Activated CD8-positive, alpha-beta T cell treated with anti-CD3 and anti-CD28 coated beads for 36 hours (primary cell): ENCODE measurements at regions not wholly inside any gene's neighbourhood (a gene's known extent, or its start where the extent isn't known, plus 50 kb on each side); places are given as distances from the start of the nearest gene placed in this dataset.
"Not testable (repeated sequence)": the region's sequence is repeated elsewhere in the genome, so short reads cannot be mapped to it uniquely, and the experiment has no call there.

Experiments used
- ATAC-seq: fragments of 200-7000 bp; cut with Tn5 transposase; one replicate; pipeline ENCODE4 v1.10.0; 2021; ENCODE audit warnings: mild to moderate bottlenecking, moderate library complexity
- CTCF ChIA-PET: fragments of 350-600 bp; sonication (Branson Sonifier 250); formaldehyde crosslinking; loops from one replicate; lab custom pipeline; 2021; ENCODE audit warnings: antibody characterized with exemption; lab: Charles Lee
- POLR2A ChIA-PET: fragments of 350-600 bp; sonication (Branson Sonifier 250); formaldehyde crosslinking; loops from one replicate; lab custom pipeline; 2021; ENCODE audit warnings: antibody characterized with exemption; lab: Charles Lee
- DNase-seq: peaks from one replicate; pipeline ENCODE4 v3.0.0-alpha.2; 2020
- H3K27ac Mint-ChIP-seq: one replicate; pipeline ENCODE4 v1.8.0; 2021; ENCODE audit warnings: mild to moderate bottlenecking, mixed read lengths
- H3K27me3 Mint-ChIP-seq: one replicate; pipeline ENCODE4 v1.8.0; 2021; ENCODE audit warnings: mixed read lengths
- H3K36me3 Mint-ChIP-seq: one replicate; pipeline ENCODE4 v1.8.0; 2021; ENCODE audit warnings: low read depth, mixed read lengths
- H3K4me1 Mint-ChIP-seq: one replicate; pipeline ENCODE4 v1.8.0; 2021; ENCODE audit warnings: low read depth, mixed read lengths
- H3K4me3 Mint-ChIP-seq: one replicate; pipeline ENCODE4 v1.8.0; 2021; ENCODE audit warnings: mild to moderate bottlenecking, moderate library complexity, mixed read lengths
- H3K9me3 Mint-ChIP-seq: one replicate; pipeline ENCODE4 v1.8.0; 2021; ENCODE audit warnings: mixed read lengths
- CTCF ChIP-seq: fragments of 200-600 bp; IDR thresholded peaks from one replicate; pipeline ENCODE4 v1.8.0; 2022; ENCODE audit warnings: antibody characterized with exemption, mild to moderate bottlenecking
- intact Hi-C: fragments of 100-400 bp; cut with micrococcal nuclease; formaldehyde crosslinking; loops from one replicate; pipeline ENCODE4 v1.10.0; 2022

GRCh38 chr9:22217254-22217653 lies 208.1 kb upstream of the CDKN2B start:
- H3K4me1 Mint-ChIP-seq, result peaks cover 10% of the 10 kb centered on the region
- DNase-seq, result no peak
- H3K9me3 Mint-ChIP-seq, result peaks cover 2% of the 10 kb centered on the region
- no peak overlapping the region for H3K27ac Mint-ChIP-seq
- peaks cover 4% of the 10 kb centered on the region for H3K27me3 Mint-ChIP-seq
- no peak for ATAC-seq
- CTCF ChIA-PET, result interaction anchor here (0.9 to 1.0 kb wide), 2 partner anchors 15 to 27 kb away, joined by 3 read pairs; no protein-coding TSS in a partner anchor
- no peak overlapping the region for H3K4me3 Mint-ChIP-seq
- H3K36me3 Mint-ChIP-seq, result no peaks in the 10 kb centered on the region
- POLR2A ChIA-PET, result interaction anchor here (1.2 kb wide), 1 partner anchor 14 kb away, joined by 3 read pairs; no protein-coding TSS in a partner anchor
- intact Hi-C loops, result no loop called here
- TF ChIP-seq CTCF, result no peak

- intact Hi-C loops, H3K4me3 Mint-ChIP-seq, H3K9me3 Mint-ChIP-seq, H3K4me1 Mint-ChIP-seq, POLR2A ChIA-PET, DNase-seq, H3K27ac Mint-ChIP-seq, H3K36me3 Mint-ChIP-seq, CTCF ChIA-PET, ATAC-seq: not testable (repeated sequence)
- peaks cover 10% of the 10 kb centered on the region for H3K27me3 Mint-ChIP-seq
Observed at GRCh38 chr9:22225856-22226255, 216.8 kb upstream of the CDKN2B start.

DNA sequence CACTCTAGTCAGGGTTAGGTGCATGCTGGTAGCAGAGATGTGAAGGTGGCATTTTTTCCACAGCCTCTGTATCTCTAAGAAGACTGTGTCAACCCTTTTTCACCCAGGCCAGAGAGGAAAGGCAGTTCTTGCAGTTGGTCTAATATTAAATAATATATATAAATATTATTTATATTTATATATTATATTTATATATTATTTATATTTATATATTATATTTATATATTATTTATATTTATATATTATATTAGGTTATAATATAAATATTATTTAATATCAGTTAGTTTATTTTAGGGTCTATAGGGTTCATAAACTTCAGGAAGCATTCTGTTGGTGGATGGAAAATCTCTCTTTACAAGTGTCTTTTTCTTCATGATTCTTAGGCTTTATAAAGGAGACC lies 218.6 kb upstream of the DMRTA1 start:
- H3K4me1 Mint-ChIP-seq, result no peaks in the 10 kb centered on the region
- ATAC-seq, result no peak
- no peaks in the 10 kb centered on the region for H3K36me3 Mint-ChIP-seq
- peaks cover 17% of the 10 kb centered on the region for H3K27me3 Mint-ChIP-seq
- no peak for DNase-seq
- CTCF ChIA-PET, result interaction anchor here (1.1 to 1.2 kb wide), 2 partner anchors 219 to 225 kb away, joined by 3 to 6 read pairs; partner anchors contain the start of gene CDKN2B
- H3K4me3 Mint-ChIP-seq, result no peak overlapping the region
- intact Hi-C loops, result no loop called here
- no peak for TF ChIP-seq CTCF
- POLR2A ChIA-PET, result no interaction called here
- H3K9me3 Mint-ChIP-seq, result peaks cover 10% of the 10 kb centered on the region
- H3K27ac Mint-ChIP-seq, result no peak overlapping the region

GRCh38 chr9:22228542-22228941 lies 218.1 kb upstream of the DMRTA1 start:
- ATAC-seq (no peak), DNase-seq (no peak)
- Mint-ChIP-seq H3K36me3 (no peaks in the 10 kb centered on the region), H3K9me3 (peaks cover 10% of the 10 kb centered on the region), H3K27ac (no peak overlapping the region), H3K27me3 (peaks cover 13% of the 10 kb centered on the region), H3K4me1 (no peaks in the 10 kb centered on the region), H3K4me3 (no peak overlapping the region)
- intact Hi-C loops, result no loop called here
- POLR2A ChIA-PET, result no interaction called here
- no peak for TF ChIP-seq CTCF
- CTCF ChIA-PET, result interaction anchor here (1.1 kb wide), 1 partner anchor 220 kb away, joined by 3 read pairs; the partner anchor contains the start of gene CDKN2B

GRCh38 chr9:22229069-22229468 lies 217.6 kb upstream of the DMRTA1 start:
- Mint-ChIP-seq H3K4me1 (no peaks in the 10 kb centered on the region), H3K9me3 (peaks cover 10% of the 10 kb centered on the region), H3K27me3 (peaks cover 11% of the 10 kb centered on the region), H3K36me3 (no peaks in the 10 kb centered on the region), H3K4me3 (no peak overlapping the region), H3K27ac (no peak overlapping the region)
- ChIA-PET CTCF (interaction anchor here (1.1 kb wide), 1 partner anchor 220 kb away, joined by 3 read pairs; the partner anchor contains the start of gene CDKN2B), POLR2A (no interaction called here)
- no peak for ATAC-seq
- intact Hi-C loops, result no loop called here
- no peak for DNase-seq
- no peak for TF ChIP-seq CTCF

- H3K27ac Mint-ChIP-seq, H3K36me3 Mint-ChIP-seq, H3K9me3 Mint-ChIP-seq, ATAC-seq, POLR2A ChIA-PET, H3K4me3 Mint-ChIP-seq, intact Hi-C loops, H3K4me1 Mint-ChIP-seq, DNase-seq, H3K27me3 Mint-ChIP-seq: not testable (repeated sequence)
- CTCF ChIA-PET, result interaction anchor here (1.4 kb wide), 1 partner anchor 13 kb away, joined by 3 read pairs; no protein-coding TSS in a partner anchor
Observed at GRCh38 chr9:22231309-22231708, 215.3 kb upstream of the DMRTA1 start.
